Fibroblast of skin of abdomen (primary cell): ENCODE measurements at regions not wholly inside any gene's neighbourhood (a gene's known extent, or its start where the extent isn't known, plus 50 kb on each side); places are given as distances from the start of the nearest gene placed in this dataset.

ENCODE experiments used
- DNase-seq: peaks from one replicate; pipeline ENCODE4 v3.0.0-alpha.2; 2013

DNA sequence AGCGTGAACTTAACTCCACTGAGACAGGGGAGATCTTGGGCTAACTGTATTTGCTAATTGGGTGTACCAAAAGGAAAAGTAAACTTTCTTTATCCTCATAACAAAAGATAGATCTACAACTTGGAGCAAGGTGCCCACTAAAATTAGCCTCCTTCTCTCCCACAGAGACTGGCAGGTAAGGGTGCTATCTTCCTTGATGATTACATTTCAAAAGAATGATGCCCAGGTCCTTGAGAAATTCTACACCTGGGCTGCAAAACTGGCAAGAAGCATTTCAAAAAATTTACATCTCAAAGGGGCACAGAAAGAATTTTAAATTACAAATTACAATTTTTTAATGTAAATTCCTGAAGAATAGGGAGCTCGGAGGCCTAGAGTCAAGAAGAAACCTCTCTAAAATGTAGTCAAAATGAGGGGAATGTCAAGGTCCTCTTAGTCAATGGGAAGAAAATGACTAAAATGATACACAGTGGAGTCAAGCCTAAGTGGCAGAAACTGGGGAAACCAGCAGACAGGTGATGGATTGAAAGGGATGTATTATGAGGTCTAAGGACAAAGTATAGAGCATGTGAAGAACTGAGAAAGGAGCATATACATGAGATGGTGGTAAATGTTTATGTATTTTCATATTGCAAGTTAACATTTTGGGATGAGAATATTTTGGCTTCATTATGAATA lies 348.3 kb upstream of the TUSC1 start:
- DNase-seq, result no peak

- DNase-seq, result peak; percentile 5
Measured at GRCh38 chr9:26013199-26013598, 335.0 kb upstream of the TUSC1 start.

- peak; percentile 31 for DNase-seq
Measured at GRCh38 chr9:26012797-26013196, 334.6 kb upstream of the TUSC1 start.

- DNase-seq, result no peak
Measured at GRCh38 chr9:25994605-25995004, 316.4 kb upstream of the TUSC1 start.

DNA sequence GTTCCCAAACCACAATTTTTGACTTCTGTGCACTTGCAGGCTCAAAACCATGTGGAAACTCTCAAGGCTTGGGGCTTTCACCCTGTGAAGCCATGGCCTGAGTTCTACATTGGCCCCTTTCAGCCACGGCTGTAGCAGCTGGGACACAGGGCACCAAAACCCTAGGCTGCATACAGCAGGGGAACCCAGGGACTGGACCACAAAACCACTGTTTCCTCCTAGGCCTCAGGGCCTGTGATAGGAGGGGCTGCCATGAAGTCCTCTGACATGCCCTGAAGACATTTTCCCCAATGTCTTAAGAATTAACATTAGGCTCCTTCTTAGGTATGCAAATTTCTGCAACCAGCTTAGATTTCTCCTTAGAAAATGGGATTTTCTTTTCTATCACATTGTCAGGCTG lies 312.1 kb upstream of the TUSC1 start:
- no peak for DNase-seq

DNA sequence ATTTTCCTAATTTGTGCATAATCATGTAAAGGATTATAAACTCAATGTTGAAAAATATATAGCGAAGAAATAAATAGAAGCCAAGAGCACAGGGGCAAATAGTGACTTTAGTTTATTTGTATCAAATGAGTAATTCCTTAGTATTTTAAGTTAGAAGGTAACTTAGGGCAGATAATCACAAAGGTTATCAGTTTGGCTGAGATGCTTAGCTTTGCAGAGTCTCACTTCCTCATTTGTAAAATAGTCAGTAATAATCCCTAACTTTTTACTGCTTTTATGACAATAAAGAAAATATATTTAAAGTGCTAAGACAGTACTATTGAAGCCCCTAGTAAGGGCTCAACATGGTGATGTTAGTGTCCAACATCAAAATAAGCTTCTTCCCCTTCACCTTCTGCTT lies 297.4 kb upstream of the TUSC1 start:
- DNase-seq, result no peak

- DNase-seq, result peak; percentile 78
Measured at GRCh38 chr9:25964239-25964638, 286.0 kb upstream of the TUSC1 start.

GRCh38 chr9:25960178-25960577 lies 281.9 kb upstream of the TUSC1 start:
- DNase-seq, result peak; percentile 79

GRCh38 chr9:25954209-25954608 lies 276.0 kb upstream of the TUSC1 start:
- DNase-seq, result no peak

DNA sequence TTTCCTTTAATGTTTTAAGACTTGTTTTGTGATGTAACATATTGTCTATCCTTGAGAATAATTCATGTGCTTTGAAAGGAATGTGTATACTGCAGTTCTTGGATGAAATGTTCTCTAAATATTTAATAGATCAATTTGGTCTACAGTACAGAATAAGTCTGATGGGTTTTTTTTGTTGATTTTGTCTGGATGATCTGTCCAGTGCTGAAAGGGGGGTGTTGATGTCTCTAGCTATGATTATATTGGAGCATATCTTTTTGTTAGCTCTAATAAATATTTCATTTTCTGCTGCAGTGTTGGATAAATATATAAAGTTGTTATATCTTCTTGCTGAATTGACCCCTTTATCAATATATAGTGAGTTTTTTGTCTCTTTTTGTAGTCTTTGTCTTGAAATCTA lies 269.9 kb upstream of the TUSC1 start:
- DNase-seq, result no peak

DNA sequence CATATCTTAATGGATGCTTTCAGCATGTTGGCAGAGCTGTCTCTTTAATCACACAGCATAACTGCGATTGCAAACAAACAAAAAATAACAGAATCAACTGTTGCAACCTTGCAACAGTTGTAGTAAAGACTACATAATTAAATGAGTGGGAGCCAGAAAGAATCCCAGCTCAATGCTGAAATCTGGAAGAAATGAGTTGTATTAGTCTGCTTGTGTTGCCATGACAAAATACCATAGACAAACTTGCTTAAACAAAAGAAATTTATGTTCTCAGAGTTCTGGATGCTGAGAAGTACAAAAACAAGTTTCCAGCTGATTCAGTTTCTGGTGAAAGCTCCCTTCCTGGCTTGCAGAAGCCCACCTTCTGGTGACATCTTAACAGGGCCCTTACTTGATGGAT lies 260.9 kb upstream of the TUSC1 start:
- DNase-seq, result no peak

DNA sequence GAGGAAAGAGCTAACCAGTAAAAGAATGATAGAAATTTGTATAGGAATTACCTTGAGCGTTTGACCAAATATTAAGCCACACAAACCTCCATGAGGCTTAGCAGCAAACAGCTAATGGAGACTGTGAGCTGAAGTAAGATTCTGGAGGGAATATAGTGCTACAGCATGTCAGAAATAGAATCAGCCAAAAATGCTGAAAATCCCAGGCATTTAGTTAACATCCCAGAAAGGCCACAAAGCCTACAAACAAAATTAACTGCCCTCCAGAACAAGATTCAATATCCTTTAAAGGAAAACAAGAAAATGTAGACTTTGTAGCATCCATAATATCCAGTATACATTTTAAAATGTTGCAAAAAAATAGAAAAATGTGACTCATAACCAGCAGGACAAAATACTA lies 257.8 kb upstream of the TUSC1 start:
- DNase-seq, result peak; percentile 34

- no peak for DNase-seq
Measured at GRCh38 chr9:25935188-25935587, 256.9 kb upstream of the TUSC1 start.

DNA sequence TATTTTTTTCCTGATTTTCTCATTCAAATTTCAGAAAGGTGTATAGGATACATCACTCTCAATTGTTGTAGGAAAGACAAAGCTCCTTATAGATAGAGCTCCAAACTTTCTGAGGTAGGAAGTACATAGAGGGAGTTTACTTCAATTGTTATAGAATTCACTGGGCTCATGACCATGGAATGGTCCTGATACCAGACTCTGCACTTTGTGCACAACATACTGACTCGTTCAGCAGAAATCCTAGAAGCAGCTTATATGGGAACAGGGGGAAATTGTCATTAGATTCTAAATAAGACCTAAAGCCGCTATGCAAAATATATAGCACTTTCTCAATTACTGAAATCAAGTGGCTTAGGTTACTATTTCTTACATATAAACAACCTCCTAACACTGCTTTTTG lies 240.5 kb upstream of the TUSC1 start:
- DNase-seq, result peak; percentile 16

GRCh38 chr9:25917731-25918362 lies 239.6 kb upstream of the TUSC1 start:
- DNase-seq, result peak; percentile 52

DNA sequence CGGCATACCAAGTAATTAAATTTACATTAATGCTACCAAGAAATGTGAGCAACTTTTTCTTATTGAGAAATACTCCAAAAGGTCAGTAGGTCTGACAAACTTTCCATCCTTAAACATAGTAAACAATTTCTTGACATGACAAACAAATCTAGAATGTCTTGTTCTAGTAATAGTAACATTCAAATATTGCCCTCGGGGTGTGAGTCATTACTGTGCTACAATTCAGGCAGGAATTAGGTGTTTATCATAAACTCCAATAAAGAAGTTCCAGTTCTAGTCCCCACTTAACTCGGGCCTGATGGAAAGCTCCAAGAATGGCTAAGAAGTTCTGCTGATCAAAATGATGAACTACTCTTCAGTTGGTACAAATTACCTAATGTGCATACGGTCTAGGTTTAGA lies 235.6 kb upstream of the TUSC1 start:
- DNase-seq, result no peak

- DNase-seq, result no peak
Measured at GRCh38 chr9:25904701-25905100, 226.5 kb upstream of the TUSC1 start.

DNA sequence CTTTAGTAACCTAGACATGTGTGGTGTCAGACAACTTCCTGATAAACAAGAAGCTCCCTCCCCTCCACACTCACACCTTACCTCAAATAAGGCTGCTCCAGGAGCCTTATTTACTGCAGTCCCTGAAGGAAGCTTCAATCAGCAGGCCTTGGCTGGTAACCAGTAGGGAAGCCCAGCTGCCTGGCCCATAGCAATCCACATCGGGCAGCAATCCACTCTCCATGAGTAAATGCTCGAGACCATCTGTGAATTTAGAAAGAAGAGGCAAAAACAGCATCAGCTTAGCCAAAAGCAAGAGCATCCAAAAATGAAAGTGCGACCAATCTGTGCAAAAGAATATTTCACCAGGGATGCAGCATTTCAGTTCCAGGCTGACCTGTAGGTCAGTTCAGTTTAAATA lies 213.3 kb upstream of the TUSC1 start:
- DNase-seq, result no peak

DNA sequence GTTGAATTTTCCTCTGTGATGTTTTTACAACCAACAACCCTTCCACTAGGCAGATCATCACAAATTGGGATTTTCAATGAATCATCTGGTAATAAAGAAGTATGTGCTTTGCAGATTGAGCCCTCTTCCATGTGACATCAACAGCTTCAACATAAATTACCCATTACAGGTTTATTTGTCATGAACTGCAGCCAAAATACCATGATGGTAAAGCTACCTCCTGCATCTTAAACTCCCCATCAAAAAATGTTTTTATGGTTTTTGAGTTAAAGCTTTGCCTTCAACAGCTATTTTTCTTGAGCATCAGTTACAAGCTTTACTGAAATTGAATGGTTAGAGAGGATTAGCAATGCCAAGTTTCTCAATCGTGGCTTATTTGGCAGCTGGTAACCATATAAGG lies 211.4 kb upstream of the TUSC1 start:
- DNase-seq, result peak; percentile 35

DNA sequence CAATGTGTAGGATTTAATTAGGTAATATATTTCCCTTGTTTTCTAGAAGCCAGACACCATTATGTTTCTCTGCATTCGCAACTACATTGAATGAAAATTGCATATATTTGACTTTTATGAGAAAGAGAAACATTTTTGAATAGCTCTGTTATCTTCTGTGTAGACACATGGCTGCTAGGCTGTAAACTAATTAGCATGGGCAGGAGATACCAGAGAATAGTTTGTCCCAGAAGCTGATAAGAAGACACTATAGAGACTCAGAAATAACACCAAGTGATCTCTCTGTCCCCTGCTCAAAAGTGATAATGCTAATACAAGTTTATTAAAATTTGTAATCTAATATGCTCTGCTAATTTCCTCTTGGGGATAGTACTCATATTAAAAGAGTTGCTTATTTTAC lies 198.0 kb upstream of the TUSC1 start:
- no peak for DNase-seq

GRCh38 chr9:25864509-25864908 lies 186.3 kb upstream of the TUSC1 start:
- DNase-seq, result peak; percentile 20

DNA sequence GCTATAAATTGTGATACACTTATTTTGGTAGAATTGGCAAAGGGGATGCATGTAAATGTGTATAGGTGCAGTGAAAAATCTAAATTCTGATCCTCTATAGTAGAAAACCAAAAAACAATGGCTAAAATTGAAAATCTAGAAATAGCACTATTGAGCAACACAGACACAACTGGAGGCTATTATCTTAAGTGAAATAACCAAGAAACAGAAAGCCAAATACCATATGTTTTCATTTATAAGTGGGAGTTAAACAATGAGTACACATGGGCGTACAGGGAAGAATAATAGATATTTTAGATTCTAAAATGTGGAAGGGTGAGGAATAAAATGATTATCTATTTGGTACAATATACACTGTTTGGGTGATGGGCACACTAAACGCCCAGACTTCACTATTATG lies 183.2 kb upstream of the TUSC1 start:
- DNase-seq, result peak; percentile 15

GRCh38 chr9:25857147-25857546 lies 178.9 kb upstream of the TUSC1 start:
- peak; percentile 54 for DNase-seq

- DNase-seq, result no peak
Measured at GRCh38 chr9:25850803-25851202, 172.6 kb upstream of the TUSC1 start.

DNA sequence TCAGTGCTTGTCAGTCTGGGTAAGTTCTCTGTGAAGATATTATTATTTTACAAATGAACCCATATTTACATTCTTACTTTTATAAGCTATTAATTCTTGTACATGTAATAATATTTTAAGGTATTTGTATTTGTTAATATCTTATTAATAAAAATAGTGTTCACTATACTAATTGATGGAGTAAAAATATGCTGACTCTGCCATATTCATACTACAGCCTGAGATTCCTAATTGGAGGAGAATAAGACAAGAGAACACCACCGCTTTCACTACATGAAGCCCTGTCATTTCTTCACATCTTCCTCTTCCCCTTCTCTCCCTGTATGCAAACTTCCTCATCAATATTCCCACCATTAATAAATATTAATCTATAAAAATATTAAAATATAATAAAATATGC lies 167.6 kb upstream of the TUSC1 start:
- DNase-seq, result no peak
